Hematopoietic multipotent progenitor cell treated with erythropoietin and hydrocortisone succinate and interleukin-3 and kit ligand, for 6 days (in vitro differentiated cells): ENCODE measurements at regions not wholly inside any gene's neighbourhood (a gene's known extent, or its start where the extent isn't known, plus 50 kb on each side); places are given as distances from the start of the nearest gene placed in this dataset.

Source experiments
- DNase-seq: peaks from one replicate; pipeline ENCODE4 v3.0.0-alpha.2; 2015

GRCh38 chr7:17242504-17242903 is 55.9 kb upstream of the AHR start:
- DNase-seq = no peak

DNA sequence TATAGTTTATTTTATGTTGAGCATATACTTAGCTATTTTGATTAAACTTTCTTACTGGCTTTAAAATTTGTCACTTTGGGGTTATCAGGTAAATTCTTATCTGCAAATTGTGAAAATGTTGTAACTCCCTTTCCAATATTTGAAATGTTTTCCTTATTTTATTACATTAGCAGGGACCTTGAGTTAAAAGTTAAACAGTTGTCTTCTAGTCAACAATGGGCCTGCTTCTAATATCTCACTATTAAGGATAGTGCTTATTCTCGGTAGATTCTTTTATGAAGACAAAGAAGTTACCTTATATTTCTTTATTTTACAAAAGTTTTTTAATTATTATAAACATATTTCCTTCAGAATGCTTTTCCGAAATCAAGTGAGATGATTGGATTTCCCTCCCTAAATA is 53.7 kb upstream of the AHR start:
- DNase-seq = no peak

DNA sequence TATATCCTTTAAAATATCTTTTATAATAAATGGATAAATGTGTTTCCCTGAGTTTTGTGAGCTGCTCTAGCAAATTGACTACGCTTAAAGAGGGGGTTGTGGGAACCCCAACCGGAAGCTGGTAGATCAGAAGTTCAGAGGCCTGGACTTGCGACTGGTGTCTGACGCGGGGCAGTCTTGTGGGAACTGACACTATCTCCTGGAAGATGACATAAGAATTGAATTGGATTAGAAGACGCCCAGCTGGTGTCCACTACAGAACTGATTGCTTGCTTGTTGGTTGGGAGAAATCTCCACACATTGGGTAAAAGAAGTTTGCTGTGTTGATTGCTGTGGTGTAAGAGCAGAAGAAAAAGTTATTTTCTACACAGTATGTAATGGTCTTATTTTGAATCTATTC is 51.1 kb upstream of the AHR start:
- no peak for DNase-seq

- no peak for DNase-seq
These were observed 49.9 kb upstream of the AHR start for GRCh38 chr7:17248527-17248926.
